PC-9 (cell line): ENCODE measurements at regions not wholly inside any gene's neighbourhood (a gene's known extent, or its start where the extent isn't known, plus 50 kb on each side); places are given as distances from the start of the nearest gene placed in this dataset.

ENCODE experiments used
- BruUV-seq: library from RNA; stranded (reverse); fragments of 400-500 nt; replicated peaks from 2 replicates; lab custom pipeline; 2021; lab: Mats Ljungman, UMichigan
- CTCF ChIA-PET: fragments of 300-600 bp; sonication (Branson Sonifier 250); formaldehyde crosslinking; loops from one replicate; lab custom pipeline; 2022; ENCODE audit warnings: antibody characterized with exemption; lab: Charles Lee
- POLR2A ChIA-PET: fragments of 300-600 bp; sonication (Branson Sonifier 250); formaldehyde crosslinking; loops from one replicate; lab custom pipeline; 2022; ENCODE audit warnings: antibody characterized with exemption; ENCODE audit not compliant: unreplicated experiment; lab: Charles Lee
- DNase-seq, 2 experiments: peaks; one replicate each; pipeline versions ENCODE4 v3.0.0 to v3.0.0-alpha.2; 2015 to 2022; ENCODE audit warnings: mixed read lengths in 1 of 2
- H2AFZ ChIP-seq: fragments of 200-600 bp; sonication (generic); 2 replicates; pipeline ENCODE4 v1.8.1; 2017; ENCODE audit warnings: antibody characterized with exemption
- H3F3A ChIP-seq: fragments of 200-600 bp; sonication (generic); 2 replicates; pipeline ENCODE4 v1.8.1; 2017; ENCODE audit warnings: antibody characterized with exemption, mild to moderate bottlenecking, low read depth; ENCODE audit not compliant: insufficient read depth
- H3K27ac ChIP-seq: fragments of 200-600 bp; sonication (generic); 2 replicates; pipeline ENCODE4 v1.6.1; 2016; ENCODE audit warnings: mixed run types
- H3K27me3 ChIP-seq: fragments of 200-600 bp; sonication (generic); 2 replicates; pipeline ENCODE4 v1.6.1; 2016; ENCODE audit warnings: low read depth, mixed run types; ENCODE audit not compliant: insufficient read depth
- H3K36me3 ChIP-seq: fragments of 200-600 bp; sonication (generic); 2 replicates; pipeline ENCODE4 v1.6.1; 2016; ENCODE audit warnings: low read depth, mixed run types
- H3K4me1 ChIP-seq: fragments of 200-600 bp; sonication (generic); replicated peaks from 2 replicates; pipeline ENCODE4 v1.6.1; 2016; ENCODE audit warnings: mixed run types; ENCODE audit not compliant: insufficient read depth
- H3K4me2 ChIP-seq: fragments of 200-600 bp; sonication (generic); 2 replicates; pipeline ENCODE4 v1.6.1; 2017; ENCODE audit warnings: mixed run types
- H3K4me3 ChIP-seq: fragments of 200-600 bp; sonication (generic); 2 replicates; pipeline ENCODE4 v1.6.1; 2016; ENCODE audit warnings: mixed run types
- H3K79me2 ChIP-seq: fragments of 200-600 bp; sonication (generic); 2 replicates; pipeline ENCODE4 v1.6.1; 2017; ENCODE audit warnings: low read depth, mixed run types
- H3K9me2 ChIP-seq: fragments of 200-600 bp; sonication (generic); 2 replicates; pipeline ENCODE4 v1.8.1; 2017; ENCODE audit warnings: mild to moderate bottlenecking; ENCODE audit not compliant: insufficient read depth
- H3K9me3 ChIP-seq: fragments of 200-600 bp; sonication (generic); 2 replicates; pipeline ENCODE4 v1.8.1; 2016; ENCODE audit warnings: low read depth; ENCODE audit not compliant: insufficient read depth
- H4K20me1 ChIP-seq: fragments of 200-600 bp; sonication (generic); 2 replicates; pipeline ENCODE4 v1.8.1; 2017; ENCODE audit not compliant: insufficient read depth
- EZH2 ChIP-seq: fragments of 200-600 bp; sonication (generic); IDR thresholded peaks from 2 replicates; pipeline ENCODE4 v1.8.0; 2017; ENCODE audit warnings: antibody characterized with exemption, low read depth
- intact Hi-C: fragments of 100-400 bp; cut with micrococcal nuclease; formaldehyde crosslinking; loops from one replicate; pipeline ENCODE4 v1.10.0; 2022; ENCODE audit not compliant: unreplicated experiment
- TF ChIP-seq, protein P1 (sequence below): fragments of 200-600 bp; sonication (generic); conservative IDR thresholded peaks from 2 replicates; pipeline ENCODE4 v1.6.1; 2017; ENCODE audit warnings: mixed run types, antibody characterized with exemption, mild to moderate bottlenecking, moderate library complexity

DNA sequence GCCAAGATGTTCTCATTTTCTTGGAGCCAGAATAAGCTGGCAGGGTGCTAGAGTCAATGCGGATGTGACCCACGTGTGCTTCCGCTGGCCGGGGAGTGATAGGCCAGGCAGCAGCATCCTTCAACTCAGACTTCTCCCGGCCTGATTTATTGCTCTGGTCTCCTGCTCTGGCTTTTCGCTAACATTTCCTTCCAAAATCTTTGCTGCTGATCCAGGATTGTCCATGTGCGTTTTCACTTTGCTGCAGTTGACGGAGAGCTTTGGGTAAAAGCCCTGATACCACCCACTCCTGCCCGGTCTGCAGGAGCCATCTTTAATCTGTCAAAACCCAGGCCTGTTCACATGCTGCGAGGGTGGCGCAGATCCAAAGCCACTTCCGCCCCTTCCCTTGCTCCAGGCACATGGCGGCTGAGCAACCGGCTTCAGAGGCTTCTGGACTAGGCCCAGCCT is 106.8 kb downstream of the CYP26A1 start:
- TF ChIP-seq, protein P1, sequence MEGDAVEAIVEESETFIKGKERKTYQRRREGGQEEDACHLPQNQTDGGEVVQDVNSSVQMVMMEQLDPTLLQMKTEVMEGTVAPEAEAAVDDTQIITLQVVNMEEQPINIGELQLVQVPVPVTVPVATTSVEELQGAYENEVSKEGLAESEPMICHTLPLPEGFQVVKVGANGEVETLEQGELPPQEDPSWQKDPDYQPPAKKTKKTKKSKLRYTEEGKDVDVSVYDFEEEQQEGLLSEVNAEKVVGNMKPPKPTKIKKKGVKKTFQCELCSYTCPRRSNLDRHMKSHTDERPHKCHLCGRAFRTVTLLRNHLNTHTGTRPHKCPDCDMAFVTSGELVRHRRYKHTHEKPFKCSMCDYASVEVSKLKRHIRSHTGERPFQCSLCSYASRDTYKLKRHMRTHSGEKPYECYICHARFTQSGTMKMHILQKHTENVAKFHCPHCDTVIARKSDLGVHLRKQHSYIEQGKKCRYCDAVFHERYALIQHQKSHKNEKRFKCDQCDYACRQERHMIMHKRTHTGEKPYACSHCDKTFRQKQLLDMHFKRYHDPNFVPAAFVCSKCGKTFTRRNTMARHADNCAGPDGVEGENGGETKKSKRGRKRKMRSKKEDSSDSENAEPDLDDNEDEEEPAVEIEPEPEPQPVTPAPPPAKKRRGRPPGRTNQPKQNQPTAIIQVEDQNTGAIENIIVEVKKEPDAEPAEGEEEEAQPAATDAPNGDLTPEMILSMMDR: no peak
- no peak for TF ChIP-seq EZH2
- H4K20me1 ChIP-seq: no peaks in the 10 kb centered on the region
- ChIA-PET POLR2A (no interaction called here), CTCF (interaction anchor here (0.6 kb wide), 1 partner anchor 65 kb away, joined by 5 read pairs; no protein-coding TSS in a partner anchor)
- H2AFZ ChIP-seq: no peak overlapping the region
- no peak overlapping the region for H3K4me2 ChIP-seq
- no peaks in the 10 kb centered on the region for H3F3A ChIP-seq
- no peaks in the 10 kb centered on the region; the same call in 1 of the 2 replicates for H3K4me1 ChIP-seq
- H3K27me3 ChIP-seq: no peaks in the 10 kb centered on the region
- intact Hi-C loops: no loop called here
- no peaks in the 10 kb centered on the region for H3K79me2 ChIP-seq
- BruUV-seq: no TSS peak
- no peak overlapping the region for H3K4me3 ChIP-seq
- no peaks in the 10 kb centered on the region for H3K9me2 ChIP-seq
- no peaks in the 10 kb centered on the region for H3K9me3 ChIP-seq
- no peak for DNase-seq
- H3K27ac ChIP-seq: no peak overlapping the region
- H3K36me3 ChIP-seq: no peaks in the 10 kb centered on the region

DNA sequence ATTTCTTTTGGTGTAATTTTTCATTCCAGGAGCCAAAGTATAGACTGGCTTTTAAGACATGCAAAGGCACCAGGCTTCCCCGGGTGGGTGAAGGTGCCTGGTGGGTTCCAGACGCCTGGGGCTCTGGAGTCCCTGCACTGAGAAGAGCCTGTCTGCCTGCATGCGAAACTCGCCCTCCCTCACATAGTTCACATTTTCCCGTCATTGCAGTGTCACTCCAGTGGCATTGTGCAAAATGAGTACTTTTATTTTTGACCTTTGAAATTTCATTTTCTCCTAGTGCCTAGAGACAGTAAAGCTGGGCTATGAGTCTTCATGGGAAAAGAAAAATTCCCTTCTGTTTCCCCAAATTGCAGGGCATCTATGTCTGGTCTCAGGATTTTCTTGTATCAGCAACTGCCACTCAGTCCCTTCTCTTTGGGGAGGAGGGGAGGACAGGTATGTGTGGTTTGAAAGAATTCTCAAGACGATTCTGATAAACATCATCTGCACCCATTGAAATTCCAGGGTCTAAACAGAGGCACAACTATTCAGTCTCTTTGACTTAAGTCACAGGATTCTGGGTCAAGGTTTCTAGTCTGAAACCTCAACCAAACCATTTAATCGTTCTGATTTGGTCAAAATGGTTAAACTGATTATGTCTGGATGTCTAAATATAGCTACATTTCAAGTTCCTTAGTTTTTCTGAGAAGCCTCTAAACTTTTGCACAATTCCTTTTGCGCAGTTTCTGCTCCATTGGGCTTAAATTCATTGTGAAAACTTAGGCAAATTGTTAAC is 107.8 kb downstream of the CYP26A1 start:
- H3K9me2 ChIP-seq: no peaks in the 10 kb centered on the region
- BruUV-seq: no TSS peak
- no peaks in the 10 kb centered on the region for H3K9me3 ChIP-seq
- POLR2A ChIA-PET: no interaction called here
- no peaks in the 10 kb centered on the region; the same call in 1 of the 2 replicates for H3K4me1 ChIP-seq
- H3K27ac ChIP-seq: no peak overlapping the region
- H3F3A ChIP-seq: no peaks in the 10 kb centered on the region
- H3K27me3 ChIP-seq: no peaks in the 10 kb centered on the region
- no peak overlapping the region for H3K4me3 ChIP-seq
- H3K79me2 ChIP-seq: no peaks in the 10 kb centered on the region
- H4K20me1 ChIP-seq: no peaks in the 10 kb centered on the region
- no peak overlapping the region for H3K4me2 ChIP-seq
- TF ChIP-seq EZH2: no peak
- TF ChIP-seq, protein P1: no peak
- CTCF ChIA-PET: no interaction called here
- no peaks in the 10 kb centered on the region for H3K36me3 ChIP-seq
- intact Hi-C loops: no loop called here
- H2AFZ ChIP-seq: no peak overlapping the region
- no peak for DNase-seq

DNA sequence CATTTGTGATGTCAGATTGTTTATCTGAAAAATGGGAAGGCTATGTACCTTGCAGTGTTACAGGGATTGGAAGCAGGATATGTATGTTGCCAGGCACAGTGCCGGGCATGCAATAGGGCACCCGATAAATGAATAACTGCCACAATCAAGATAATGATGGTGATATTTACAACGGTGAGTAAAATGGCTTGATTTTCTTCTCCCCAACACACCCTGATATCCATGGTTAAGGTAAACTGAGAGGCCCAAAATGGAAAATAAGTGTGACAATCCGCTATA is 108.3 kb downstream of the CYP26A1 start:
- H4K20me1 ChIP-seq: no peaks in the 10 kb centered on the region
- no peaks in the 10 kb centered on the region; the same call in 1 of the 2 replicates for H3K4me1 ChIP-seq
- no peaks in the 10 kb centered on the region for H3K36me3 ChIP-seq
- intact Hi-C loops: no loop called here
- no peak overlapping the region for H2AFZ ChIP-seq
- DNase-seq: no peak
- no peak overlapping the region for H3K27ac ChIP-seq
- POLR2A ChIA-PET: no interaction called here
- H3K4me2 ChIP-seq: no peak overlapping the region
- H3F3A ChIP-seq: no peaks in the 10 kb centered on the region
- H3K9me2 ChIP-seq: no peaks in the 10 kb centered on the region
- no peaks in the 10 kb centered on the region for H3K9me3 ChIP-seq
- CTCF ChIA-PET: no interaction called here
- no peaks in the 10 kb centered on the region for H3K27me3 ChIP-seq
- no peak for TF ChIP-seq EZH2
- TF ChIP-seq, protein P1: no peak
- no TSS peak for BruUV-seq
- H3K4me3 ChIP-seq: no peak overlapping the region
- no peaks in the 10 kb centered on the region for H3K79me2 ChIP-seq
